Upper lobe of left lung (tissue), 4 donors: ENCODE measurements at regions not wholly inside any gene's neighbourhood (a gene's known extent, or its start where the extent isn't known, plus 50 kb on each side); places are given as distances from the start of the nearest gene placed in this dataset.

Experiments used
- EP300 ChIP-seq, 4 donors: sonication (generic); formaldehyde crosslinking; IDR thresholded peaks; one replicate each; pipeline ENCODE4 v1.5.1; 2017; ENCODE audit warnings: antibody characterized with exemption in 4 of 4, control low read depth in 2 of 4
- POLR2A ChIP-seq, 4 donors: fragments of 450-650 bp; IDR thresholded peaks; one replicate each; pipeline ENCODE4 v1.5.1; 2016 to 2017; ENCODE audit warnings: antibody characterized with exemption in 4 of 4, mild to moderate bottlenecking in 2 of 4
- POLR2AphosphoS5 ChIP-seq, 2 donors: sonication (generic); formaldehyde crosslinking; IDR thresholded peaks; one replicate each; pipeline ENCODE4 v1.5.1; 2017; ENCODE audit warnings: antibody characterized with exemption in 2 of 2
- TF ChIP-seq, protein P1 (sequence below), 6 experiments: fragments of 450-650 bp in 4 of 6; fragments of 200-600 bp in 2 of 6; sonication (generic) in 2 of 6; IDR thresholded peaks; one replicate each; pipeline ENCODE4 v1.5.1; 2016 to 2019; ENCODE audit warnings: antibody characterized with exemption in 6 of 6

DNA sequence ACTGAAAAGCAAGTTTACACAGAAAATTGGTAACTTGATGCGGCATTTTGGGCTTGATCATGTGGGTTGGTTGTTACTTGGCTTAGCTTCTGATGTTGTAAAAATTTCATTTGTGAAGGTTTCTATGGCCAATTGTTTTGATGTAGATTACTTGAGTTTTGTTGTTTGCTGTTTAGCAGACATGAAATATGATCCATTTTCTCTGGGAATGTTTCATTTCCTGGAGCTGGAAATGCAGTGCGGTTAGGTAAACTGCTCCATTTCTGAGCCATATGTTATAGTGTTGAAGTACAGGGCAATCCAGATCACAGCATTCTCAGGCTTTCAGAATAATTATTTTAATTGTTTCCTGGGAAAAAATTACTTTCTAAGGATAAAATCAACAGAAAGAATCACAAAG is 396.9 kb downstream of the ENC1 start:
- TF ChIP-seq, protein P1, sequence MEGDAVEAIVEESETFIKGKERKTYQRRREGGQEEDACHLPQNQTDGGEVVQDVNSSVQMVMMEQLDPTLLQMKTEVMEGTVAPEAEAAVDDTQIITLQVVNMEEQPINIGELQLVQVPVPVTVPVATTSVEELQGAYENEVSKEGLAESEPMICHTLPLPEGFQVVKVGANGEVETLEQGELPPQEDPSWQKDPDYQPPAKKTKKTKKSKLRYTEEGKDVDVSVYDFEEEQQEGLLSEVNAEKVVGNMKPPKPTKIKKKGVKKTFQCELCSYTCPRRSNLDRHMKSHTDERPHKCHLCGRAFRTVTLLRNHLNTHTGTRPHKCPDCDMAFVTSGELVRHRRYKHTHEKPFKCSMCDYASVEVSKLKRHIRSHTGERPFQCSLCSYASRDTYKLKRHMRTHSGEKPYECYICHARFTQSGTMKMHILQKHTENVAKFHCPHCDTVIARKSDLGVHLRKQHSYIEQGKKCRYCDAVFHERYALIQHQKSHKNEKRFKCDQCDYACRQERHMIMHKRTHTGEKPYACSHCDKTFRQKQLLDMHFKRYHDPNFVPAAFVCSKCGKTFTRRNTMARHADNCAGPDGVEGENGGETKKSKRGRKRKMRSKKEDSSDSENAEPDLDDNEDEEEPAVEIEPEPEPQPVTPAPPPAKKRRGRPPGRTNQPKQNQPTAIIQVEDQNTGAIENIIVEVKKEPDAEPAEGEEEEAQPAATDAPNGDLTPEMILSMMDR (IDR thresholded peaks at IDR 0.05), result no peak
- no peak for TF ChIP-seq POLR2AphosphoS5 (IDR thresholded peaks at IDR 0.05)
- no peak for TF ChIP-seq EP300 (IDR thresholded peaks at IDR 0.05)
- no peak for TF ChIP-seq POLR2A (IDR thresholded peaks at IDR 0.05)
